GM23248 (cell line): ENCODE measurements at regions not wholly inside any gene's neighbourhood (a gene's known extent, or its start where the extent isn't known, plus 50 kb on each side); places are given as distances from the start of the nearest gene placed in this dataset.

Experiments used
- DNase-seq: peaks from one replicate; pipeline ENCODE4 v3.0.0-alpha.2; 2015
- H2AFZ ChIP-seq: fragments of 200-600 bp; sonication (generic); 2 replicates; pipeline ENCODE4 v1.6.1; 2016; ENCODE audit warnings: antibody characterized with exemption
- H3F3A ChIP-seq: fragments of 200-600 bp; sonication (generic); 2 replicates; pipeline ENCODE4 v1.6.1; 2016; ENCODE audit warnings: mild to moderate bottlenecking, antibody characterized with exemption, mixed run types; ENCODE audit not compliant: insufficient read depth
- H3K27ac ChIP-seq: fragments of 200-600 bp; sonication (generic); 2 replicates; pipeline ENCODE4 v1.5.1; 2016; ENCODE audit warnings: mild to moderate bottlenecking
- H3K27me3 ChIP-seq: fragments of 200-600 bp; sonication (generic); replicated peaks from 2 replicates; pipeline ENCODE4 v1.6.1; 2016; ENCODE audit warnings: mild to moderate bottlenecking; ENCODE audit not compliant: insufficient read depth
- H3K36me3 ChIP-seq: fragments of 200-600 bp; sonication (generic); 2 replicates; pipeline ENCODE4 v1.6.1; 2016; ENCODE audit warnings: low read depth, mild to moderate bottlenecking
- H3K4me1 ChIP-seq: fragments of 200-600 bp; sonication (generic); 2 replicates; pipeline ENCODE4 v1.6.1; 2016; ENCODE audit warnings: mild to moderate bottlenecking; ENCODE audit not compliant: insufficient read depth
- H3K4me2 ChIP-seq: fragments of 200-600 bp; sonication (generic); one replicate; pipeline ENCODE4 v1.6.1; 2016; ENCODE audit warnings: mild to moderate bottlenecking; ENCODE audit not compliant: unreplicated experiment
- H3K4me3 ChIP-seq: fragments of 200-600 bp; sonication (generic); 2 replicates; pipeline ENCODE4 v1.5.1; 2016; ENCODE audit warnings: mild to moderate bottlenecking
- H3K79me2 ChIP-seq: fragments of 200-600 bp; sonication (generic); 2 replicates; pipeline ENCODE4 v1.6.1; 2016; ENCODE audit warnings: mild to moderate bottlenecking; ENCODE audit not compliant: insufficient read depth
- H3K9ac ChIP-seq: fragments of 200-600 bp; sonication (generic); 2 replicates; pipeline ENCODE4 v1.6.1; 2016; ENCODE audit warnings: mild to moderate bottlenecking
- H3K9me2 ChIP-seq: fragments of 200-600 bp; sonication (generic); 2 replicates; pipeline ENCODE4 v1.6.1; 2016; ENCODE audit warnings: mixed run types, mild to moderate bottlenecking, moderate library complexity; ENCODE audit not compliant: insufficient read depth
- H3K9me3 ChIP-seq: fragments of 200-600 bp; sonication (generic); one replicate; pipeline ENCODE4 v1.6.1; 2017; ENCODE audit warnings: low read depth
- H4K20me1 ChIP-seq: fragments of 200-600 bp; sonication (generic); 2 replicates; pipeline ENCODE4 v1.6.0; 2016; ENCODE audit not compliant: insufficient read depth
- EZH2 ChIP-seq: fragments of 200-600 bp; sonication (generic); IDR thresholded peaks from 2 replicates; pipeline ENCODE4 v1.6.1; 2018; ENCODE audit warnings: antibody characterized with exemption, mild to moderate bottlenecking; ENCODE audit not compliant: insufficient read depth, poor library complexity, severe bottlenecking
- EZH2phosphoT487 ChIP-seq: fragments of 200-600 bp; sonication (generic); IDR thresholded peaks from 2 replicates; pipeline ENCODE4 v1.6.1; 2018; ENCODE audit warnings: antibody characterized with exemption, moderate library complexity, mild to moderate bottlenecking, low read depth; ENCODE audit not compliant: insufficient read depth
- WGBS, 2 experiments: methylation state at CpG; one replicate each; pipeline ENCODE4 v1.1.6; 2015 to 2017; ENCODE audit warnings: low lambda C conversion rate in 2 of 2, low coverage in 1 of 2; ENCODE audit errors: missing lambda C conversion rate in 2 of 2; 5-methylcytosine and 5-hydroxymethylcytosine counted together
- in situ Hi-C: fragments of 300-500 bp; cut with MboI; formaldehyde crosslinking; loops from 2 replicates; pipeline ENCODE4 v1.15.0; 2020

DNA sequence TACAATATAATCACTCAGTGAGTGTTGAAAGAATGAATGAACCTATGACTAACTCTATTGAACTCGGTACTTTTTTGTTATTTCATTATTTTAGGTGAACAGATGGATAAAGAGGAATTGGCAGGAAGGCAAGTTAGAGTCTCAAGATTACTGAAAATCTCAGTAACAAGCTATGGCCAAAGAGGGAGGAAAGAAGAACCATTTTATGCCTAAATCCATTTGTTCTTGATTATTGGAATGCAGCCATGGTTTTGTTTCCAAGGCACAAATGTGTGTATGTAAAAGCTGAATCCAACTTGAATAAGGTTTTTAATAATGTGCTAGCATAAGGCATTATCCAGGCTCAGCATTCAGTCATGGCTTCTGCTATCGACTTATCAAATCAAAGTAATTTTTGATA is 196.4 kb downstream of the DTHD1 start:
- Histone ChIP-seq H3K4me3 (no peak overlapping the region), H3K36me3 (no peaks in the 10 kb centered on the region), H3K79me2 (no peaks in the 10 kb centered on the region), H3F3A (no peaks in the 10 kb centered on the region), H2AFZ (no peak overlapping the region), H3K4me1 (no peaks in the 10 kb centered on the region), H4K20me1 (no peaks in the 10 kb centered on the region), H3K9me2 (no peaks in the 10 kb centered on the region), H3K27ac (no peak overlapping the region), H3K27me3 (no peaks in the 10 kb centered on the region), H3K4me2 (no peak overlapping the region), H3K9me3 (no peaks in the 10 kb centered on the region), H3K9ac (no peak overlapping the region)
- WGBS, 2 experiments = 7 to 10% methylated on average over 2 of the region's 2 CpGs
- TF ChIP-seq EZH2phosphoT487 (no peak), EZH2 (no peak)
- DNase-seq = no peak
- in situ Hi-C loops = no loop called here

DNA sequence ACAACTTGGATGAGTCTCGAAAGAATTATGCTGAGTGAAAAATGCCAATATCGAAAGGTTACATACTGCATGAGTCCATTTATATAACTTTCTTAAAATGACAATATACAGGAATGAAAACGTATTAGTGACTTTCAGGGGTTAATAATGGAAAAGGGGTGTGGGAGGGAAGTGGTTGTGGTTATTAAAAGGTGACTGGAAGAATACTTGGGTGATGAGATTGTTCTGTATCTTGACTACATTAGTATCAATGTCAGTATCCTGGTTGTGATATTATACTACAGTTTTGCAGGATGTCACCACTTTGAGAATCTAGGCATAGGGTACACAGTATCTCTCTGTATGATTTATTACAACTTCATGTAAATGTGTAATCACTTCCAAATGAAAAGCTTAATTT is 204.5 kb downstream of the DTHD1 start:
- Histone ChIP-seq H4K20me1 (no peaks in the 10 kb centered on the region), H2AFZ (no peak overlapping the region), H3F3A (no peaks in the 10 kb centered on the region), H3K4me1 (no peaks in the 10 kb centered on the region), H3K9me3 (no peaks in the 10 kb centered on the region), H3K4me3 (no peak overlapping the region), H3K79me2 (no peaks in the 10 kb centered on the region), H3K27me3 (no peaks in the 10 kb centered on the region), H3K36me3 (no peaks in the 10 kb centered on the region), H3K27ac (no peak overlapping the region), H3K9ac (no peak overlapping the region), H3K4me2 (no peak overlapping the region), H3K9me2 (no peaks in the 10 kb centered on the region)
- DNase-seq = no peak
- no peak for TF ChIP-seq EZH2
- TF ChIP-seq EZH2phosphoT487 = no peak
- 27 to 30% methylated on average over 3 of the region's 3 CpGs for WGBS, 2 experiments
- in situ Hi-C loops = no loop called here

DNA sequence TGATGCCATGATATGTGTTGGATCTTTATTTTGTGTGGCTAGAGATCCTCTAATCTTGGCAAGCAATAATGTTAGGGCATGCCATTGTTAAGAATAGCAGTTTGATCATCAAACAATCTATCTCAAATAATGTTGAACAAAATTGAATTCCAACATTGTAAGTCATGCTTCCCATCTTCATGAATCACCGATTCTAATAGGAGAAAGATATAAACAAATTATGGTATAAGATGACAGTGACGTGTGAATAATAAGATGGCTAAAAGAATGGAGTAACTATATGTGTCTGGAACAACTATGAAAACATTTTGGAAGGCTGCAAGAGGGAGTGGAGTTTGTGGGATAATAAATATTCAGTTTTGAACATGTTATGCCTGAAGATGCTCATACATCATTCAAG is 208.4 kb downstream of the DTHD1 start:
- no peaks in the 10 kb centered on the region for H3K79me2 ChIP-seq
- H3K9me3 ChIP-seq = no peaks in the 10 kb centered on the region
- H3K4me3 ChIP-seq = no peak overlapping the region
- TF ChIP-seq EZH2phosphoT487 = no peak
- TF ChIP-seq EZH2 = no peak
- WGBS, 2 experiments = 5 to 7% methylated on average over 2 of the region's 2 CpGs
- H3K27me3 ChIP-seq = no peaks in the 10 kb centered on the region
- no peaks in the 10 kb centered on the region for H3K36me3 ChIP-seq
- no peak overlapping the region for H3K9ac ChIP-seq
- H4K20me1 ChIP-seq = no peaks in the 10 kb centered on the region
- no peaks in the 10 kb centered on the region for H3K4me1 ChIP-seq
- no peak for DNase-seq
- H3F3A ChIP-seq = no peaks in the 10 kb centered on the region
- no peak overlapping the region for H3K4me2 ChIP-seq
- in situ Hi-C loops = no loop called here
- no peak overlapping the region for H2AFZ ChIP-seq
- H3K27ac ChIP-seq = no peak overlapping the region
- no peaks in the 10 kb centered on the region for H3K9me2 ChIP-seq

DNA sequence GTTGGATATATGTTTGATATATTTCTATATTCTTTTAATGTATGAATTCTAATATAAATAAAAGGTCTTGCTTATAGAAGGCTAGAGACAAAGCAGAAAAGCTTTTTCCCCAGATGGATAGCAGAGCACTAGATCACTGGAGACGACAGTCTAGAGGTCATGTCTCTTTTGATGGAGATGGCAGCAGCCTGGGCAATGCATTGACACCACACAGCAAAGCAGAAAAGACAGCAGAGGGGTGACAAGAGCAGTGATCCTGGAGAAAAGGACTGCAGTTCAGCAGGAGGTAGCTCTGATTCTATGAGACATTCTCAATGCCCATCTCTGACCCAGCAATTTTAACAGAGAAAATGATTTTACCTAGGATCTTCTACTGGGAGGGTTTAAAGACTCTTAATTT is 210.6 kb downstream of the DTHD1 start:
- Histone ChIP-seq H3K4me1 (no peaks in the 10 kb centered on the region), H3K27me3 (no peaks in the 10 kb centered on the region), H3K9ac (no peak overlapping the region), H4K20me1 (no peaks in the 10 kb centered on the region), H3K9me2 (no peaks in the 10 kb centered on the region), H3F3A (no peaks in the 10 kb centered on the region), H3K4me2 (no peak overlapping the region), H3K4me3 (no peak overlapping the region), H3K27ac (no peak overlapping the region), H3K36me3 (no peaks in the 10 kb centered on the region), H3K9me3 (no peaks in the 10 kb centered on the region), H2AFZ (no peak overlapping the region), H3K79me2 (no peaks in the 10 kb centered on the region)
- WGBS, 2 experiments = 0% methylated on average over 1 of the region's 1 CpG
- no peak for TF ChIP-seq EZH2phosphoT487
- TF ChIP-seq EZH2 = no peak
- in situ Hi-C loops = no loop called here
- no peak for DNase-seq

DNA sequence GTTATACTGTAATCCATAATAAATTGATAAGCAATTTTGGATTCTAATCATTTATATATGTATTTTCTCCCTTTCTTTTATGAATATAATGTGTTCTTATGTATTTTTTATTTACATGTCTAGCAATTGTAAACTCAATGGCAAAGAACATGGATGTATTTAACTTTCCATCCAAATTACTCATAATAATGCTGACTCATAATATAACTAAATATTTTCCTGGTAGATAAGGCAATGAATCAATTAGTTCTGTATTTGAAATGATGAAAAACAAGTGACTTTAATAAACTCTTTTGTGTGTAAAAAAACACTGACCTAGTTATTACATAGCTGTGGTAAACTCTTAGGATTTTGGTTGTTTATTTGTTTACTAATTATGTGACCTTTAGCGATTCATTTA is 211.2 kb downstream of the DTHD1 start:
- H3K9ac ChIP-seq = no peak overlapping the region
- H3K4me2 ChIP-seq = no peak overlapping the region
- H4K20me1 ChIP-seq = no peaks in the 10 kb centered on the region
- no peak for TF ChIP-seq EZH2phosphoT487
- no peak for TF ChIP-seq EZH2
- H3K36me3 ChIP-seq = no peaks in the 10 kb centered on the region
- H2AFZ ChIP-seq = no peak overlapping the region
- DNase-seq = no peak
- H3K79me2 ChIP-seq = no peaks in the 10 kb centered on the region
- H3K27ac ChIP-seq = no peak overlapping the region
- in situ Hi-C loops = no loop called here
- no peak overlapping the region for H3K4me3 ChIP-seq
- H3F3A ChIP-seq = no peaks in the 10 kb centered on the region
- WGBS, 2 experiments = 66% methylated on average over 1 of the region's 1 CpG
- H3K4me1 ChIP-seq = no peaks in the 10 kb centered on the region
- H3K27me3 ChIP-seq = no peaks in the 10 kb centered on the region
- no peaks in the 10 kb centered on the region for H3K9me3 ChIP-seq
- H3K9me2 ChIP-seq = no peaks in the 10 kb centered on the region
